ENCODE measurements at regions not wholly inside any gene's neighbourhood (a gene's known extent, or its start where the extent isn't known, plus 50 kb on each side); places are given as distances from the start of the nearest gene placed in this dataset.

GRCh38 chr13:40221460-40222201 is 444.8 kb downstream of the FOXO1 start:
- TF ChIP-seq ESRRA (IDR thresholded peaks at IDR 0.05; ENCODE audit: borderline replicate concordance, low read depth): no peak
- TF ChIP-seq MXD1 (CRISPR knock-in tag; IDR thresholded peaks at IDR 0.05; ENCODE audit: borderline replicate concordance, poor library complexity, severe bottlenecking): no peak
- no peak for TF ChIP-seq CBX3 (IDR thresholded peaks at IDR 0.05; ENCODE audit: borderline replicate concordance in 1 of 2, low read length in 2 of 2)
- no peak for TF ChIP-seq CTCF (IDR thresholded peaks at IDR 0.05 in 2 of 3, conservative IDR thresholded peaks at IDR 0.05 in 1 of 3; ENCODE audit: insufficient read depth in 2 of 3, low read depth in 1 of 3, low read length in 3 of 3)
- no peak for TF ChIP-seq HDAC6 (IDR thresholded peaks at IDR 0.05; ENCODE audit: low read depth, low read length)
- TF ChIP-seq ZNF592 (IDR thresholded peaks at IDR 0.05): no peak
- no peak for TF ChIP-seq MTA3 (IDR thresholded peaks at IDR 0.05; ENCODE audit: borderline replicate concordance)
- no peak for TF ChIP-seq MYC (IDR thresholded peaks at IDR 0.05; ENCODE audit: low read depth, low read length)
- no peak for TF ChIP-seq MYC (CRISPR knock-in tag; IDR thresholded peaks at IDR 0.05; ENCODE audit: borderline replicate concordance, low read depth)
- TF ChIP-seq BDP1 (IDR thresholded peaks at IDR 0.05; ENCODE audit: insufficient read depth, insufficient read length): no peak
- no peak for TF ChIP-seq MAFK (IDR thresholded peaks at IDR 0.05; ENCODE audit: low read length)
